ENCODE measurements at regions not wholly inside any gene's neighbourhood (a gene's known extent, or its start where the extent isn't known, plus 50 kb on each side); places are given as distances from the start of the nearest gene placed in this dataset.

- no TSS peak for BruUV-seq (replicated peaks)
- DNase-seq (ENCODE audit: low spot score): no peak
- no peaks in the 10 kb centered on the region for H3K36me3 ChIP-seq (replicated peaks in 1 of 2; ENCODE audit: control insufficient read depth in 1 of 2, insufficient read depth in 2 of 2, low read length in 2 of 2)
- TF ChIP-seq ZNF496 (CRISPR knock-in tag; IDR thresholded peaks at IDR 0.05; ENCODE audit: insufficient replicate concordance) (no peak), EZH2 (conservative IDR thresholded peaks at IDR 0.05; ENCODE audit: low read depth, low read length) (peak; percentile 92)
- ATAC-seq: no peak
- no peak overlapping the region for H3K4me2 ChIP-seq (ENCODE audit: low read depth, low read length)
- 6% methylated on average over 19 of the region's 22 CpGs for WGBS (ENCODE audit: low lambda C conversion rate)
- H3K9ac ChIP-seq (ENCODE audit: insufficient read depth, low read depth, low read length): no peak overlapping the region
- no peaks in the 10 kb centered on the region for H3K9me3 ChIP-seq (ENCODE audit: low read length)
- ChIA-PET POLR2A (no interaction called here), CTCF (ENCODE audit: low intra/inter-chr PET ratio, low total read pairs) (no interaction called here)
- no peaks in the 10 kb centered on the region for H3K4me1 ChIP-seq (ENCODE audit: insufficient read depth, low read length)
- H3K27ac ChIP-seq (ENCODE audit: extremely low read length, insufficient read depth, low read length): no peak overlapping the region
- in situ Hi-C loops (cut with HindIII; ENCODE audit: extremely low pct_ligation_motif_present, low pct_unique_long_range_greater_than_20kb) (no loop called here), intact Hi-C loops (cut with micrococcal nuclease; ENCODE audit: unreplicated experiment) (no loop called here)
- H3K27me3 ChIP-seq (ENCODE audit: control insufficient read depth in 1 of 2, insufficient read depth in 2 of 2, low read length in 2 of 2): peaks cover 20 to 83% of the 10 kb centered on the region in 2 experiments
- no peaks in the 10 kb centered on the region; the same call in 1 of the 2 replicates for H4K20me1 ChIP-seq (ENCODE audit: insufficient read depth, low read length)
- H3K79me2 ChIP-seq (ENCODE audit: insufficient read depth, low read length): no peaks in the 10 kb centered on the region
- H2AFZ ChIP-seq (ENCODE audit: low read length): no peak overlapping the region
- H3K4me3 ChIP-seq (replicated peaks in 1 of 3; ENCODE audit: insufficient read depth in 1 of 3, low read depth in 2 of 3, low read length in 3 of 3): no peak overlapping the region
- FAIRE-seq: no peak
Observed at GRCh38 chr17:79249929-79250521, 175.4 kb downstream of the ENGASE start.

DNA sequence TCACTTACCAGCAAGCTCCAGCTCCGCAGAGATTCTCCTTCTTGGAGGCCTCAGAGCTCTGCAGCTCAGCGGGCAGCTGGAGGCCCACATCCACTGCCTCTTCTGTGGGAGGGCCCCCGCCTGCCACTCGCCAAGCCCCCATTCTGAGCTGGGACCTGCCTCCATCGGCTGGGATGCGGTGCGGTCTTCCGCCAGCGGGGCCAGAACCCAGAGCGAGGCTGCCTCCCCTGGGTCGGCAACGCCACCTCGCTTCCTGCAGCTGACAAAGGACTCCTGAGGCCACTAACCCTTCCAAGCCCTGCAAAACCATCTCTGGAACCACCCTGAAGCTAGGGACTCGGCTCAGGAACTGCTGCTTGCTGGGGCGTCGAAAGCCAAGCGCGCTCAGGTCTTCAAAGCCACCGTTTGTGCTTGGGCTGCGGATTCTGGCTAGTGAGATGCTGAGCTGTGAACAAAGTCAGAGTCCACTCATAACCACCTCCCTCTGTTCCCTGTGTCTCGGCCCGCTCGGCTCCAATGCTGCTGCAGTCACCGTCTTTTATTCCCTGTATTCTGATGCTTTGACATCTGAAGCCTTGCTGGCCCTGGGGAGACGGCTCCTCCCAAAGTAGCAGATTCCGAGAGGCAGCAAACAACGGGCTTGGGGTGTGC lies 174.3 kb downstream of the ENGASE start:
- no peak overlapping the region for H3K9ac ChIP-seq (ENCODE audit: insufficient read depth, low read depth, low read length)
- H3K27ac ChIP-seq (ENCODE audit: extremely low read length, insufficient read depth, low read length): no peak overlapping the region
- H3K4me3 ChIP-seq (replicated peaks in 1 of 3; ENCODE audit: insufficient read depth in 1 of 3, low read depth in 2 of 3, low read length in 3 of 3): no peak overlapping the region
- H3K36me3 ChIP-seq (replicated peaks in 1 of 2; ENCODE audit: control insufficient read depth in 1 of 2, insufficient read depth in 2 of 2, low read length in 2 of 2): no peaks in the 10 kb centered on the region
- H2AFZ ChIP-seq (ENCODE audit: low read length): no peak overlapping the region
- no peak for FAIRE-seq
- intact Hi-C loops (cut with micrococcal nuclease; ENCODE audit: unreplicated experiment) (no loop called here), in situ Hi-C loops (cut with HindIII; ENCODE audit: extremely low pct_ligation_motif_present, low pct_unique_long_range_greater_than_20kb) (no loop called here)
- H4K20me1 ChIP-seq (ENCODE audit: insufficient read depth, low read length): no peaks in the 10 kb centered on the region; the same call in 1 of the 2 replicates
- WGBS (ENCODE audit: low lambda C conversion rate): 42% methylated on average over 11 of the region's 27 CpGs
- no peak overlapping the region for H3K4me2 ChIP-seq (ENCODE audit: low read depth, low read length)
- no peak for ATAC-seq
- no peaks in the 10 kb centered on the region for H3K79me2 ChIP-seq (ENCODE audit: insufficient read depth, low read length)
- peaks cover 20 to 76% of the 10 kb centered on the region in 2 experiments for H3K27me3 ChIP-seq (ENCODE audit: control insufficient read depth in 1 of 2, insufficient read depth in 2 of 2, low read length in 2 of 2)
- H3K9me3 ChIP-seq (ENCODE audit: low read length): no peaks in the 10 kb centered on the region
- TF ChIP-seq ZNF143 (CRISPR knock-in tag; IDR thresholded peaks at IDR 0.05): no peak
- TF ChIP-seq ZNF263 (CRISPR knock-in tag; IDR thresholded peaks at IDR 0.05): no peak
- TF ChIP-seq, protein P1, sequence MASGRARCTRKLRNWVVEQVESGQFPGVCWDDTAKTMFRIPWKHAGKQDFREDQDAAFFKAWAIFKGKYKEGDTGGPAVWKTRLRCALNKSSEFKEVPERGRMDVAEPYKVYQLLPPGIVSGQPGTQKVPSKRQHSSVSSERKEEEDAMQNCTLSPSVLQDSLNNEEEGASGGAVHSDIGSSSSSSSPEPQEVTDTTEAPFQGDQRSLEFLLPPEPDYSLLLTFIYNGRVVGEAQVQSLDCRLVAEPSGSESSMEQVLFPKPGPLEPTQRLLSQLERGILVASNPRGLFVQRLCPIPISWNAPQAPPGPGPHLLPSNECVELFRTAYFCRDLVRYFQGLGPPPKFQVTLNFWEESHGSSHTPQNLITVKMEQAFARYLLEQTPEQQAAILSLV (CRISPR knock-in tag; IDR thresholded peaks at IDR 0.05; ENCODE audit: borderline replicate concordance): no peak
- no peak for TF ChIP-seq MXD4 (CRISPR knock-in tag; IDR thresholded peaks at IDR 0.05)
- TF ChIP-seq HOXA7 (CRISPR knock-in tag; IDR thresholded peaks at IDR 0.05): no peak
- TF ChIP-seq, protein P2, sequence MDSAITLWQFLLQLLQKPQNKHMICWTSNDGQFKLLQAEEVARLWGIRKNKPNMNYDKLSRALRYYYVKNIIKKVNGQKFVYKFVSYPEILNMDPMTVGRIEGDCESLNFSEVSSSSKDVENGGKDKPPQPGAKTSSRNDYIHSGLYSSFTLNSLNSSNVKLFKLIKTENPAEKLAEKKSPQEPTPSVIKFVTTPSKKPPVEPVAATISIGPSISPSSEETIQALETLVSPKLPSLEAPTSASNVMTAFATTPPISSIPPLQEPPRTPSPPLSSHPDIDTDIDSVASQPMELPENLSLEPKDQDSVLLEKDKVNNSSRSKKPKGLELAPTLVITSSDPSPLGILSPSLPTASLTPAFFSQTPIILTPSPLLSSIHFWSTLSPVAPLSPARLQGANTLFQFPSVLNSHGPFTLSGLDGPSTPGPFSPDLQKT (CRISPR knock-in tag; IDR thresholded peaks at IDR 0.05; ENCODE audit: borderline replicate concordance): no peak
- no peak for TF ChIP-seq TGIF2 (CRISPR knock-in tag; IDR thresholded peaks at IDR 0.05)
- no peak for TF ChIP-seq ZMAT3 (CRISPR knock-in tag; conservative IDR thresholded peaks at IDR 0.05)
- no peaks in the 10 kb centered on the region for H3K4me1 ChIP-seq (ENCODE audit: insufficient read depth, low read length)
- ChIA-PET POLR2A (no interaction called here), CTCF (ENCODE audit: low intra/inter-chr PET ratio, low total read pairs) (no interaction called here)
- no peak for DNase-seq (ENCODE audit: low spot score)
- BruUV-seq (replicated peaks): no TSS peak

Data from HepG2 (cell line).